IMR-90 (cell line): ENCODE measurements at regions not wholly inside any gene's neighbourhood (a gene's known extent, or its start where the extent isn't known, plus 50 kb on each side); places are given as distances from the start of the nearest gene placed in this dataset.

ENCODE experiments used
- ATAC-seq: fragments of 200-7000 bp; cut with Tn5 transposase; 2 replicates; pipeline ENCODE4 v1.9.1; 2020; ENCODE audit warnings: low read depth, mild to moderate bottlenecking, moderate library complexity
- BruUV-seq: library from RNA; stranded (reverse); fragments of 400-500 nt; replicated peaks from 2 replicates; lab custom pipeline; 2021; lab: Mats Ljungman, UMichigan
- CTCF ChIA-PET: fragments of 300-600 bp; formaldehyde crosslinking; extraction: SDS; loops from one replicate; lab custom pipeline; 2021; ENCODE audit warnings: antibody characterized with exemption; lab: Yijun Ruan, JAX
- POLR2A ChIA-PET: fragments of 300-600 bp; sonication (Branson Sonifier 250); formaldehyde crosslinking; loops from one replicate; lab custom pipeline; 2022; ENCODE audit warnings: antibody characterized with exemption; ENCODE audit not compliant: unreplicated experiment; lab: Charles Lee
- DNase-seq: peaks from one replicate; pipeline ENCODE4 v3.0.0; 2013
- H2AFZ ChIP-seq: replicated peaks from 2 replicates; pipeline ENCODE3; 2013; ENCODE audit warnings: low read length, mild to moderate bottlenecking; ENCODE audit not compliant: poor library complexity
- H2AK5ac ChIP-seq: 2 replicates; pipeline ENCODE4 v1.6.1; 2013; ENCODE audit warnings: low read depth, low read length, inconsistent platforms
- H2AK9ac ChIP-seq: replicated peaks from 2 replicates; pipeline ENCODE3; 2013; ENCODE audit warnings: mild to moderate bottlenecking, low read depth, low read length, moderate library complexity; ENCODE audit not compliant: poor library complexity
- H2BK120ac ChIP-seq: 2 replicates; pipeline ENCODE4 v1.6.1; 2013; ENCODE audit warnings: low read depth, low read length, inconsistent platforms
- H2BK15ac ChIP-seq: 3 replicates; pipeline ENCODE4 v1.6.1; 2013; ENCODE audit warnings: low read depth, low read length, inconsistent platforms
- H2BK20ac ChIP-seq: 2 replicates; pipeline ENCODE4 v1.6.1; 2013; ENCODE audit warnings: low read depth, mild to moderate bottlenecking, inconsistent platforms, low read length, moderate library complexity
- H2BK5ac ChIP-seq: 2 replicates; pipeline ENCODE4 v1.6.1; 2013; ENCODE audit warnings: mild to moderate bottlenecking, low read depth, low read length, inconsistent platforms; ENCODE audit not compliant: poor library complexity, severe bottlenecking
- H3K14ac ChIP-seq: replicated peaks from 2 replicates; pipeline ENCODE4 v1.6.1; 2013; ENCODE audit warnings: low read depth, low read length, inconsistent platforms
- H3K18ac ChIP-seq: 2 replicates; pipeline ENCODE4 v1.6.1; 2013; ENCODE audit warnings: low read depth, low read length, control low read depth
- H3K23ac ChIP-seq: 2 replicates; pipeline ENCODE4 v1.6.1; 2013; ENCODE audit warnings: low read depth, low read length, inconsistent platforms
- H3K27ac ChIP-seq: 2 replicates; pipeline ENCODE4 v1.5.1; 2013; ENCODE audit warnings: mild to moderate bottlenecking, control low read depth, low read length; ENCODE audit not compliant: insufficient read depth
- H3K27me3 ChIP-seq: 2 replicates; pipeline ENCODE4 v1.6.1; 2013; ENCODE audit warnings: low read length; ENCODE audit not compliant: control insufficient read depth, insufficient read depth
- H3K36me3 ChIP-seq: 2 replicates; pipeline ENCODE4 v1.6.1; 2013; ENCODE audit warnings: low read length, mixed read lengths; ENCODE audit not compliant: control insufficient read depth, insufficient read depth
- H3K4ac ChIP-seq: 2 replicates; pipeline ENCODE4 v1.6.1; 2013; ENCODE audit warnings: low read depth, low read length, inconsistent platforms
- H3K4me1 ChIP-seq: 2 replicates; pipeline ENCODE4 v1.6.1; 2013; ENCODE audit warnings: low read length, mixed read lengths; ENCODE audit not compliant: control insufficient read depth, insufficient read depth
- H3K4me2 ChIP-seq: 2 replicates; pipeline ENCODE4 v1.6.1; 2013; ENCODE audit warnings: low read depth, mild to moderate bottlenecking, control low read depth, low read length, moderate library complexity
- H3K4me3 ChIP-seq: 2 replicates; pipeline ENCODE4 v1.5.1; 2013; ENCODE audit warnings: low read depth, mild to moderate bottlenecking, control low read depth, low read length, moderate library complexity; ENCODE audit not compliant: insufficient read depth
- H3K56ac ChIP-seq: 2 replicates; pipeline ENCODE4 v1.6.1; 2013; ENCODE audit warnings: low read length, inconsistent platforms; ENCODE audit not compliant: insufficient read depth; ENCODE audit errors: extremely low read depth
- H3K79me1 ChIP-seq, 2 experiments: 2 replicates each; pipeline ENCODE4 v1.6.1; 2013; ENCODE audit warnings: low read length in 2 of 2, inconsistent platforms in 1 of 2, low read depth in 1 of 2
- H3K9ac ChIP-seq: 2 replicates; pipeline ENCODE4 v1.6.1; 2013; ENCODE audit warnings: low read depth, low read length, control low read depth
- H3K9me1 ChIP-seq: 2 replicates; pipeline ENCODE4 v1.6.1; 2013; ENCODE audit warnings: low read length, inconsistent platforms; ENCODE audit not compliant: insufficient read depth
- H3K9me3 ChIP-seq: 2 replicates; pipeline ENCODE4 v1.6.1; 2013; ENCODE audit warnings: low read length; ENCODE audit not compliant: control insufficient read depth, insufficient read depth
- H4K20me1 ChIP-seq: 2 replicates; pipeline ENCODE4 v1.6.1; 2013; ENCODE audit warnings: low read length, inconsistent platforms; ENCODE audit not compliant: insufficient read depth
- H4K5ac ChIP-seq: 2 replicates; pipeline ENCODE4 v1.6.1; 2013; ENCODE audit warnings: mild to moderate bottlenecking, low read depth, low read length, control low read depth
- H4K8ac ChIP-seq, 2 experiments: 2 replicates each; pipeline ENCODE4 v1.6.1; 2013; ENCODE audit warnings: low read depth in 2 of 2, low read length in 2 of 2, control low read depth in 1 of 2, inconsistent platforms in 1 of 2
- H4K91ac ChIP-seq: 2 replicates; pipeline ENCODE4 v1.6.1; 2013; ENCODE audit warnings: low read depth, low read length, inconsistent platforms; ENCODE audit not compliant: insufficient read depth
- CTCF ChIP-seq: conservative IDR thresholded peaks from 2 replicates; pipeline ENCODE4 v1.5.1; 2012; ENCODE audit warnings: mild to moderate bottlenecking, low read depth, low read length, improper control_type of control experiment
- FOS ChIP-seq: fragments of 150-350 bp; IDR thresholded peaks from 2 replicates; pipeline ENCODE4 v1.6.1; 2016; ENCODE audit warnings: low read depth, low read length
- MAFK ChIP-seq: IDR thresholded peaks from 2 replicates; pipeline ENCODE4 v1.6.1; 2012; ENCODE audit warnings: low read depth, low read length, improper control_type of control experiment
- NFE2L2 ChIP-seq: fragments of 150-350 bp; IDR thresholded peaks from 2 replicates; pipeline ENCODE4 v1.6.1; 2016; ENCODE audit warnings: low read depth, mild to moderate bottlenecking, low read length
- POLR2A ChIP-seq: IDR thresholded peaks from 2 replicates; pipeline ENCODE4 v1.6.1; 2012; ENCODE audit warnings: mild to moderate bottlenecking, low read depth, low read length
- RFX5 ChIP-seq: IDR thresholded peaks from 2 replicates; pipeline ENCODE4 v1.8.0; 2012; ENCODE audit warnings: low read depth, mild to moderate bottlenecking, low read length, moderate library complexity
- WGBS, 2 experiments: methylation state at CpG; one replicate each; pipeline versions ENCODE4 v1.1.5 to v1.1.7; 2013; ENCODE audit warnings: missing lambda C conversion rate in 2 of 2; ENCODE audit not compliant: insufficient read length in 1 of 2; ENCODE audit errors: extremely low coverage in 2 of 2; 5-methylcytosine and 5-hydroxymethylcytosine counted together
- dilution Hi-C: fragments of 300-500 bp; cut with HindIII; formaldehyde crosslinking; loops from one replicate; pipeline ENCODE4 v1.14.3; 2018; ENCODE audit warnings: low sequenced_read_pairs; ENCODE audit not compliant: unreplicated experiment
- in situ Hi-C: fragments of 300-500 bp; cut with MboI; formaldehyde crosslinking; loops from 3 replicates; pipeline ENCODE4 v1.14.3; 2019; ENCODE audit warnings: low sequenced_read_pairs, inconsistent platforms, mixed read lengths
- intact Hi-C: fragments of 100-400 bp; cut with micrococcal nuclease; formaldehyde crosslinking; loops from 2 replicates; pipeline ENCODE4 v1.10.0; 2022

- TF ChIP-seq NFE2L2 (no peak), MAFK (no peak), RFX5 (no peak), FOS (no peak), POLR2A (no peak), CTCF (no peak)
Measured at GRCh38 chr2:59461127-59461526, 1092.3 kb downstream of the BCL11A start.

More at GRCh38 chr2:59461127-59461526, 1092.3 kb downstream of the BCL11A start:
- H2BK120ac ChIP-seq = no peak overlapping the region
- BruUV-seq = no TSS peak
- H3K9ac ChIP-seq = no peak overlapping the region
- dilution Hi-C loops (no loop called here), intact Hi-C loops (no loop called here), in situ Hi-C loops (no loop called here)
- no peak overlapping the region for H3K27ac ChIP-seq
- no peak overlapping the region for H4K5ac ChIP-seq
- H4K91ac ChIP-seq = no peak overlapping the region
- H3K9me1 ChIP-seq = no peaks in the 10 kb centered on the region
- whole genome bisulfite sequencing, 2 experiments = no CpG with 5 or more reads among the region's 1 CpG
- ChIA-PET POLR2A (no interaction called here), CTCF (no interaction called here)
- no peak overlapping the region for H2AFZ ChIP-seq
- no peaks in the 10 kb centered on the region for H3K9me3 ChIP-seq
- H3K4ac ChIP-seq = no peak overlapping the region
- H3K4me1 ChIP-seq = no peaks in the 10 kb centered on the region
- no peaks in the 10 kb centered on the region for H4K20me1 ChIP-seq
- no peak overlapping the region for H2AK9ac ChIP-seq
- H3K27me3 ChIP-seq = no peaks in the 10 kb centered on the region
- no peak overlapping the region for H2AK5ac ChIP-seq
- no peak overlapping the region for H3K4me3 ChIP-seq
- H3K18ac ChIP-seq = no peak overlapping the region
- no peak overlapping the region for H3K14ac ChIP-seq
- H2BK20ac ChIP-seq = no peak overlapping the region
- H3K79me1 ChIP-seq = no peaks in the 10 kb centered on the region
- DNase-seq = no peak
- no peak overlapping the region for H4K8ac ChIP-seq
- H2BK15ac ChIP-seq = no peak overlapping the region
- H3K4me2 ChIP-seq = no peak overlapping the region
- H3K56ac ChIP-seq = no peak overlapping the region
- no peak overlapping the region for H3K23ac ChIP-seq
- ATAC-seq = no peak
- no peak overlapping the region for H2BK5ac ChIP-seq
- no peaks in the 10 kb centered on the region for H3K36me3 ChIP-seq
